H9 (cell line): ENCODE measurements at regions not wholly inside any gene's neighbourhood (a gene's known extent, or its start where the extent isn't known, plus 50 kb on each side); places are given as distances from the start of the nearest gene placed in this dataset.

ENCODE experiments used
- DNase-seq: peaks from one replicate; pipeline ENCODE4 v3.0.0-alpha.2; 2017
- H2AFZ ChIP-seq: one replicate; pipeline ENCODE4 v1.6.1; 2013; ENCODE audit warnings: mild to moderate bottlenecking, low read length, control low read depth, moderate library complexity
- H2AK5ac ChIP-seq: 2 replicates; pipeline ENCODE4 v1.6.1; 2013; ENCODE audit warnings: low read length, control low read depth, mixed read lengths; ENCODE audit not compliant: insufficient read length
- H2BK120ac ChIP-seq: one replicate; pipeline ENCODE4 v1.6.1; 2013; ENCODE audit warnings: low read depth, mild to moderate bottlenecking, low read length, control low read depth, inconsistent platforms; ENCODE audit not compliant: poor library complexity, severe bottlenecking
- H2BK12ac ChIP-seq: 2 replicates; pipeline ENCODE4 v1.6.1; 2013; ENCODE audit warnings: low read length, control low read depth, mixed read lengths, low read depth; ENCODE audit not compliant: insufficient read length
- H2BK15ac ChIP-seq: 2 replicates; pipeline ENCODE4 v1.6.1; 2013; ENCODE audit warnings: low read depth, low read length, control low read depth
- H2BK20ac ChIP-seq: one replicate; pipeline ENCODE4 v1.6.1; 2013; ENCODE audit warnings: low read depth, mild to moderate bottlenecking, low read length, control low read depth, inconsistent platforms; ENCODE audit not compliant: poor library complexity, severe bottlenecking
- H2BK5ac ChIP-seq: 2 replicates; pipeline ENCODE4 v1.6.1; 2013; ENCODE audit warnings: low read length, control low read depth, mixed read lengths; ENCODE audit not compliant: insufficient read length
- H3K14ac ChIP-seq: 2 replicates; pipeline ENCODE4 v1.6.1; 2013; ENCODE audit warnings: low read length, control low read depth; ENCODE audit not compliant: insufficient read depth
- H3K18ac ChIP-seq: 2 replicates; pipeline ENCODE4 v1.6.1; 2013; ENCODE audit warnings: low read depth, mild to moderate bottlenecking, mixed read lengths, low read length, control low read depth; ENCODE audit not compliant: insufficient read length
- H3K23ac ChIP-seq: 2 replicates; pipeline ENCODE4 v1.6.1; 2013; ENCODE audit warnings: low read length, control low read depth, mixed read lengths, low read depth; ENCODE audit not compliant: insufficient read length
- H3K23me2 ChIP-seq: 2 replicates; pipeline ENCODE4 v1.6.1; 2013; ENCODE audit warnings: low read depth, mild to moderate bottlenecking, mixed read lengths, low read length, control low read depth; ENCODE audit not compliant: insufficient read length, poor library complexity, severe bottlenecking
- H3K27ac ChIP-seq: 2 replicates; pipeline ENCODE4 v1.5.1; 2013; ENCODE audit warnings: low read length, control low read depth, mixed read lengths, low read depth; ENCODE audit not compliant: insufficient read length
- H3K27me3 ChIP-seq: 2 replicates; pipeline ENCODE4 v1.6.1; 2013; ENCODE audit warnings: low read length, control low read depth, inconsistent platforms; ENCODE audit not compliant: insufficient read depth
- H3K4ac ChIP-seq: 2 replicates; pipeline ENCODE4 v1.6.1; 2013; ENCODE audit warnings: low read depth, mild to moderate bottlenecking, control low read depth, inconsistent platforms, low read length, moderate library complexity
- H3K4me1 ChIP-seq: 2 replicates; pipeline ENCODE4 v1.6.1; 2013; ENCODE audit warnings: low read length, control low read depth, inconsistent platforms; ENCODE audit not compliant: insufficient read depth
- H3K4me2 ChIP-seq: 2 replicates; pipeline ENCODE4 v1.6.1; 2013; ENCODE audit warnings: low read length, control low read depth, mixed read lengths; ENCODE audit not compliant: insufficient read length, insufficient read depth
- H3K56ac ChIP-seq: 2 replicates; pipeline ENCODE4 v1.6.1; 2013; ENCODE audit warnings: low read depth, mild to moderate bottlenecking, mixed read lengths, low read length, control low read depth; ENCODE audit not compliant: insufficient read length
- H3K79me1 ChIP-seq: 2 replicates; pipeline ENCODE4 v1.6.1; 2013; ENCODE audit warnings: low read depth, mild to moderate bottlenecking, moderate library complexity, low read length, control low read depth, inconsistent platforms; ENCODE audit not compliant: insufficient read depth, poor library complexity, severe bottlenecking
- H3K79me2 ChIP-seq: 2 replicates; pipeline ENCODE4 v1.6.1; 2013; ENCODE audit warnings: low read length, control low read depth, inconsistent platforms; ENCODE audit not compliant: insufficient read depth
- H3K9ac ChIP-seq: 2 replicates; pipeline ENCODE4 v1.6.1; 2013; ENCODE audit warnings: low read length, control low read depth, mixed read lengths; ENCODE audit not compliant: insufficient read length; ENCODE audit errors: extremely low read depth
- H3K9me3 ChIP-seq: one replicate; pipeline ENCODE4 v1.6.1; 2013; ENCODE audit warnings: low read depth, low read length, inconsistent platforms; ENCODE audit not compliant: control insufficient read depth
- H3T11ph ChIP-seq: one replicate; pipeline ENCODE4 v1.6.1; 2013; ENCODE audit warnings: mild to moderate bottlenecking, low read length, control low read depth, inconsistent platforms
- H4K20me1 ChIP-seq: one replicate; pipeline ENCODE4 v1.6.1; 2013; ENCODE audit not compliant: control insufficient read depth, insufficient read length, insufficient read depth
- H4K5ac ChIP-seq: 2 replicates; pipeline ENCODE4 v1.6.1; 2013; ENCODE audit warnings: low read depth, mild to moderate bottlenecking, mixed read lengths, low read length, control low read depth; ENCODE audit not compliant: insufficient read length
- H4K8ac ChIP-seq: replicated peaks from 2 replicates; pipeline ENCODE4 v1.6.1; 2013; ENCODE audit warnings: low read length, control low read depth, mixed read lengths, low read depth; ENCODE audit not compliant: insufficient read length
- H4K91ac ChIP-seq: 2 replicates; pipeline ENCODE4 v1.6.1; 2013; ENCODE audit warnings: low read depth, mild to moderate bottlenecking, moderate library complexity, mixed read lengths, low read length, control low read depth; ENCODE audit not compliant: insufficient read length
- H3K27ac Mint-ChIP-seq, 3 experiments: 2 replicates in 2 of 3; 3 replicates in 1 of 3; pipeline ENCODE4 v1.8.0; 2020 to 2021; ENCODE audit warnings: mixed read lengths in 3 of 3, mild to moderate bottlenecking in 1 of 3, moderate library complexity in 1 of 3
- H3K27me3 Mint-ChIP-seq: 2 replicates; pipeline ENCODE4 v1.8.0; 2021; ENCODE audit warnings: low read depth, mild to moderate bottlenecking, moderate library complexity, mixed read lengths
- H3K36me3 Mint-ChIP-seq, 3 experiments: 2 replicates in 2 of 3; 3 replicates in 1 of 3; pipeline ENCODE4 v1.8.0; 2020 to 2021; ENCODE audit warnings: low read depth in 3 of 3, mixed read lengths in 3 of 3; ENCODE audit not compliant: insufficient read depth in 1 of 3
- H3K4me1 Mint-ChIP-seq, 2 experiments: 2 replicates each; pipeline ENCODE4 v1.8.0; 2020; ENCODE audit warnings: mixed read lengths in 2 of 2
- H3K4me3 Mint-ChIP-seq, 2 experiments: 2 replicates in 1 of 2; 3 replicates in 1 of 2; pipeline ENCODE4 v1.8.0; 2020 to 2021; ENCODE audit warnings: mild to moderate bottlenecking in 2 of 2, mixed read lengths in 2 of 2, moderate library complexity in 1 of 2
- H3K9me3 Mint-ChIP-seq, 2 experiments: 2 replicates in 1 of 2; 3 replicates in 1 of 2; pipeline ENCODE4 v1.8.0; 2020; ENCODE audit warnings: mild to moderate bottlenecking in 2 of 2, mixed read lengths in 2 of 2, moderate library complexity in 1 of 2
- WGBS: extraction: QIAGEN DNeasy Blood & Tissue Kit; methylation state at CpG from one replicate; pipeline ENCODE4 v1.1.7; 2013; ENCODE audit warnings: missing lambda C conversion rate, low lambda C conversion rate, mixed read lengths; ENCODE audit not compliant: insufficient read length; ENCODE audit errors: extremely low coverage; 5-methylcytosine and 5-hydroxymethylcytosine counted together
- TF ChIP-seq, protein P1 (sequence below): fragments of 200-600 bp; sonication (generic); conservative IDR thresholded peaks from 3 replicates; pipeline ENCODE4 v1.8.0; 2021; ENCODE audit warnings: antibody characterized with exemption, mild to moderate bottlenecking

DNA sequence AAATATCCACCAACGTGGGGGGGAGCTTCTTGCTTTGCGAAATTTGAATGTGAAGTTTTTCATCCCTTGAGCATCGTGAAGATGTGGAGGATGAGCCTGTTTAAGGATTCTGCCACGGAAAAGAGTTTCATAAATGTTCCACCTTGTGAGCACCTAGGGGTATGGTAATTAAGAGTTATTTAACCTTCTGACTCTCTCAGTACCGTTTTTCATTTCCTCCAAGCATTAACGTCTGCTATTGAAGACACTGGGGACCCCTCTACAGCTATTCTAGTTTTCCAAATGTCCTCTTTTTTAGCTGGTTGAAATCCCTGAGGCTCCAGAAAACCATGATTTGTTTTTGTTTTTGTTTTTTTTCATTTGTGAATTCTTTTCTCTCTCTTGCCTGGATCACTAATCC lies 79.1 kb upstream of the GALNT2 start:
- Histone ChIP-seq H3K27me3 (no peaks in the 10 kb centered on the region), H4K20me1 (no peaks in the 10 kb centered on the region), H3K23me2 (no peaks in the 10 kb centered on the region), H3T11ph (no peak overlapping the region), H2BK120ac (no peak overlapping the region), H3K79me2 (no peaks in the 10 kb centered on the region), H3K27ac (no peak overlapping the region), H2AFZ (no peak overlapping the region), H2AK5ac (no peak overlapping the region), H3K18ac (no peak overlapping the region), H2BK5ac (no peak overlapping the region), H3K79me1 (no peaks in the 10 kb centered on the region), H3K9ac (no peak overlapping the region), H3K4me1 (no peaks in the 10 kb centered on the region; the same call in 1 of the 2 replicates), H2BK12ac (no peak overlapping the region), H2BK20ac (no peak overlapping the region), H2BK15ac (no peak overlapping the region), H4K5ac (no peak overlapping the region), H3K4ac (no peak overlapping the region), H3K56ac (no peak overlapping the region), H3K23ac (no peak overlapping the region), H3K9me3 (no peaks in the 10 kb centered on the region), H4K8ac (no peak overlapping the region), H4K91ac (no peak overlapping the region), H3K14ac (no peak overlapping the region), H3K4me2 (no peak overlapping the region)
- Mint-ChIP-seq H3K4me3 (no peak overlapping the region), H3K27me3 (peaks cover 5% of the 10 kb centered on the region; the same call in 1 of the 2 replicates), H3K9me3 (no peaks in the 10 kb centered on the region), H3K36me3 (no peaks in the 10 kb centered on the region), H3K4me1 (no peaks in the 10 kb centered on the region), H3K27ac (no peak overlapping the region)
- no CpG with 5 or more reads among the region's 6 CpGs for WGBS
- TF ChIP-seq, protein P1, sequence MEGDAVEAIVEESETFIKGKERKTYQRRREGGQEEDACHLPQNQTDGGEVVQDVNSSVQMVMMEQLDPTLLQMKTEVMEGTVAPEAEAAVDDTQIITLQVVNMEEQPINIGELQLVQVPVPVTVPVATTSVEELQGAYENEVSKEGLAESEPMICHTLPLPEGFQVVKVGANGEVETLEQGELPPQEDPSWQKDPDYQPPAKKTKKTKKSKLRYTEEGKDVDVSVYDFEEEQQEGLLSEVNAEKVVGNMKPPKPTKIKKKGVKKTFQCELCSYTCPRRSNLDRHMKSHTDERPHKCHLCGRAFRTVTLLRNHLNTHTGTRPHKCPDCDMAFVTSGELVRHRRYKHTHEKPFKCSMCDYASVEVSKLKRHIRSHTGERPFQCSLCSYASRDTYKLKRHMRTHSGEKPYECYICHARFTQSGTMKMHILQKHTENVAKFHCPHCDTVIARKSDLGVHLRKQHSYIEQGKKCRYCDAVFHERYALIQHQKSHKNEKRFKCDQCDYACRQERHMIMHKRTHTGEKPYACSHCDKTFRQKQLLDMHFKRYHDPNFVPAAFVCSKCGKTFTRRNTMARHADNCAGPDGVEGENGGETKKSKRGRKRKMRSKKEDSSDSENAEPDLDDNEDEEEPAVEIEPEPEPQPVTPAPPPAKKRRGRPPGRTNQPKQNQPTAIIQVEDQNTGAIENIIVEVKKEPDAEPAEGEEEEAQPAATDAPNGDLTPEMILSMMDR, result no peak
- DNase-seq, result no peak
